ENCODE measurements at regions not wholly inside any gene's neighbourhood (a gene's known extent, or its start where the extent isn't known, plus 50 kb on each side); places are given as distances from the start of the nearest gene placed in this dataset.

GRCh38 chr5:67381236-67381880 is 184.8 kb upstream of the CD180 start:
- DNase-seq = no peak

GRCh38 chr5:67380431-67380830 is 183.8 kb upstream of the CD180 start:
- no peak for DNase-seq

- DNase-seq = no peak
Measured at GRCh38 chr5:67379753-67380152, 183.2 kb upstream of the CD180 start.

- no peak for DNase-seq
Measured at GRCh38 chr5:67378256-67378655, 181.7 kb upstream of the CD180 start.

GRCh38 chr5:67377631-67378030 is 181.0 kb upstream of the CD180 start:
- DNase-seq = no peak

- no peak for DNase-seq
Measured at GRCh38 chr5:67375606-67376005, 179.0 kb upstream of the CD180 start.

GRCh38 chr5:67374378-67374777 is 177.8 kb upstream of the CD180 start:
- DNase-seq = no peak

- no peak for DNase-seq
Measured at GRCh38 chr5:67373518-67373917, 176.9 kb upstream of the CD180 start.

GRCh38 chr5:67372887-67373286 is 176.3 kb upstream of the CD180 start:
- DNase-seq = no peak

- DNase-seq = no peak
Measured at GRCh38 chr5:67371924-67372323, 175.3 kb upstream of the CD180 start.

GRCh38 chr5:67366691-67367395 is 170.2 kb upstream of the CD180 start:
- DNase-seq = no peak

GRCh38 chr5:67366276-67366675 is 169.7 kb upstream of the CD180 start:
- DNase-seq = no peak

GRCh38 chr5:67364381-67364970 is 167.9 kb upstream of the CD180 start:
- DNase-seq = no peak

GRCh38 chr5:67363963-67364362 is 167.4 kb upstream of the CD180 start:
- DNase-seq = no peak

GRCh38 chr5:67363180-67363709 is 166.6 kb upstream of the CD180 start:
- no peak for DNase-seq

- no peak for DNase-seq
Measured at GRCh38 chr5:67361932-67362729, 165.5 kb upstream of the CD180 start.

- no peak for DNase-seq
Measured at GRCh38 chr5:67360047-67360446, 163.4 kb upstream of the CD180 start.

- no peak for DNase-seq
Measured at GRCh38 chr5:67358186-67358585, 161.6 kb upstream of the CD180 start.

GRCh38 chr5:67355120-67355713 is 158.6 kb upstream of the CD180 start:
- DNase-seq = no peak

- DNase-seq = no peak
Measured at GRCh38 chr5:67353500-67354450, 157.2 kb upstream of the CD180 start.

- DNase-seq = peak; percentile 40
Measured at GRCh38 chr5:67350618-67351201, 154.1 kb upstream of the CD180 start.

Measured in CD4-positive, alpha-beta T cell treated with Interleukin-17A for 4 hours (primary cell).